HL-60 (cell line): ENCODE measurements at regions not wholly inside any gene's neighbourhood (a gene's known extent, or its start where the extent isn't known, plus 50 kb on each side); places are given as distances from the start of the nearest gene placed in this dataset.

ENCODE experiments used
- CTCF ChIP-seq: IDR thresholded peaks from one replicate; pipeline ENCODE4 v1.5.1; 2011; ENCODE audit warnings: low read length, control low read depth, inconsistent platforms; ENCODE audit not compliant: insufficient read depth
- GABPA ChIP-seq: IDR thresholded peaks from 2 replicates; pipeline ENCODE4 v1.6.1; 2012; ENCODE audit warnings: low read depth
- POLR2AphosphoS5 ChIP-seq: IDR thresholded peaks from 2 replicates; pipeline ENCODE4 v1.6.1; 2012; ENCODE audit warnings: low read depth

GRCh38 chrX:80223982-80224579, 196.2 kb upstream of the TENT5D start:
- TF ChIP-seq CTCF, result peak; percentile 3
- TF ChIP-seq POLR2AphosphoS5, result peak; percentile 51
- TF ChIP-seq GABPA, result no peak
